Spinal cord (tissue), 9 donors: ENCODE measurements at regions not wholly inside any gene's neighbourhood (a gene's known extent, or its start where the extent isn't known, plus 50 kb on each side); places are given as distances from the start of the nearest gene placed in this dataset.

Experiments
- DNase-seq, 6 donors: peaks; one replicate each; pipeline versions ENCODE4 v3.0.0 to v3.0.0-alpha.2; 2013 to 2015; ENCODE audit warnings: low spot score in 6 of 6, low read depth in 4 of 6
- H3K27ac ChIP-seq: one replicate; pipeline ENCODE4 v1.5.1; 2013; ENCODE audit warnings: low read depth, low read length, control low read depth
- H3K27me3 ChIP-seq: one replicate; pipeline ENCODE4 v1.6.1; 2013; ENCODE audit warnings: low read length; ENCODE audit not compliant: control insufficient read depth, insufficient read depth
- H3K36me3 ChIP-seq: one replicate; pipeline ENCODE4 v1.6.1; 2013; ENCODE audit warnings: low read length; ENCODE audit not compliant: control insufficient read depth, insufficient read depth
- H3K4me1 ChIP-seq: one replicate; pipeline ENCODE4 v1.6.1; 2013; ENCODE audit warnings: low read length; ENCODE audit not compliant: control insufficient read depth, insufficient read depth
- H3K4me3 ChIP-seq: one replicate; pipeline ENCODE4 v1.5.1; 2013; ENCODE audit warnings: low read depth, low read length, control low read depth
- H3K9me3 ChIP-seq: one replicate; pipeline ENCODE4 v1.6.1; 2013; ENCODE audit warnings: low read length; ENCODE audit not compliant: control insufficient read depth, insufficient read depth
- WGBS: methylation state at CpG from one replicate; pipeline ENCODE4 v1.1.5; 2013; ENCODE audit warnings: missing lambda C conversion rate; ENCODE audit not compliant: insufficient coverage; 5-methylcytosine and 5-hydroxymethylcytosine counted together
- donor health status: healthy.

GRCh38 chr2:126539101-126539500 lies 116.9 kb upstream of the GYPC start:
- H3K36me3 ChIP-seq, result no peaks in the 10 kb centered on the region
- no peaks in the 10 kb centered on the region for H3K4me1 ChIP-seq
- WGBS, result no CpG with 5 or more reads among the region's 3 CpGs
- peaks cover 6% of the 10 kb centered on the region for H3K9me3 ChIP-seq
- no peak for DNase-seq
- H3K27ac ChIP-seq, result no peak overlapping the region
- H3K4me3 ChIP-seq, result no peak overlapping the region
- no peaks in the 10 kb centered on the region for H3K27me3 ChIP-seq

GRCh38 chr2:126542247-126542646 lies 113.7 kb upstream of the GYPC start:
- no peaks in the 10 kb centered on the region for H3K36me3 ChIP-seq
- no CpG with 5 or more reads among the region's 1 CpG for WGBS
- DNase-seq, result no peak
- no peaks in the 10 kb centered on the region for H3K27me3 ChIP-seq
- H3K4me3 ChIP-seq, result no peak overlapping the region
- no peak overlapping the region for H3K27ac ChIP-seq
- peaks cover 6% of the 10 kb centered on the region for H3K9me3 ChIP-seq
- no peaks in the 10 kb centered on the region for H3K4me1 ChIP-seq

- WGBS, result 100% methylated on average over 1 of the region's 3 CpGs
These were observed 112.9 kb upstream of the GYPC start for GRCh38 chr2:126543081-126543480.

GRCh38 chr2:126558029-126558428 lies 97.9 kb upstream of the GYPC start:
- no peaks in the 10 kb centered on the region for H3K36me3 ChIP-seq
- 94% methylated on average over 11 of the region's 11 CpGs for WGBS
- H3K4me1 ChIP-seq, result no peaks in the 10 kb centered on the region
- no peak for DNase-seq
- H3K4me3 ChIP-seq, result no peak overlapping the region
- peaks cover 1% of the 10 kb centered on the region for H3K9me3 ChIP-seq
- H3K27ac ChIP-seq, result no peak overlapping the region
- no peaks in the 10 kb centered on the region for H3K27me3 ChIP-seq

More at GRCh38 chr2:126543081-126543480, 112.9 kb upstream of the GYPC start:
- Histone ChIP-seq H3K36me3 (no peaks in the 10 kb centered on the region), H3K27me3 (no peaks in the 10 kb centered on the region), H3K4me3 (no peak overlapping the region), H3K4me1 (no peaks in the 10 kb centered on the region), H3K27ac (no peak overlapping the region), H3K9me3 (peaks cover 6% of the 10 kb centered on the region)
- DNase-seq, result no peak

GRCh38 chr2:126568734-126569133 lies 87.2 kb upstream of the GYPC start:
- H3K27ac ChIP-seq, result no peak overlapping the region
- no peak overlapping the region for H3K4me3 ChIP-seq
- no peaks in the 10 kb centered on the region for H3K4me1 ChIP-seq
- no peaks in the 10 kb centered on the region for H3K36me3 ChIP-seq
- no peaks in the 10 kb centered on the region for H3K27me3 ChIP-seq
- no peaks in the 10 kb centered on the region for H3K9me3 ChIP-seq
- no peak for DNase-seq

GRCh38 chr2:126571403-126571802 lies 84.6 kb upstream of the GYPC start:
- Histone ChIP-seq H3K4me1 (no peaks in the 10 kb centered on the region), H3K27ac (no peak overlapping the region), H3K4me3 (no peak overlapping the region), H3K27me3 (no peaks in the 10 kb centered on the region), H3K36me3 (no peaks in the 10 kb centered on the region), H3K9me3 (no peaks in the 10 kb centered on the region)
- peak in 1 of 6 donors; percentile 46 for DNase-seq
- WGBS, result 71% methylated on average over 1 of the region's 3 CpGs

GRCh38 chr2:126575631-126576030 lies 80.3 kb upstream of the GYPC start:
- no CpG with 5 or more reads among the region's 1 CpG for WGBS
- no peak overlapping the region for H3K27ac ChIP-seq
- DNase-seq, result peak in 1 of 6 donors; percentile 38

GRCh38 chr2:126579868-126580267 lies 76.1 kb upstream of the GYPC start:
- no peak for DNase-seq
- no peaks in the 10 kb centered on the region for H3K27me3 ChIP-seq
- no peaks in the 10 kb centered on the region for H3K9me3 ChIP-seq
- no peak overlapping the region for H3K4me3 ChIP-seq
- 90% methylated on average over 8 of the region's 9 CpGs for WGBS
- H3K36me3 ChIP-seq, result no peaks in the 10 kb centered on the region
- no peak overlapping the region for H3K27ac ChIP-seq
- H3K4me1 ChIP-seq, result no peaks in the 10 kb centered on the region

More at GRCh38 chr2:126575631-126576030, 80.3 kb upstream of the GYPC start:
- Histone ChIP-seq H3K27me3 (no peaks in the 10 kb centered on the region), H3K4me3 (no peak overlapping the region), H3K36me3 (no peaks in the 10 kb centered on the region), H3K9me3 (no peaks in the 10 kb centered on the region), H3K4me1 (no peaks in the 10 kb centered on the region)

- H3K27ac ChIP-seq, result no peak overlapping the region
- H3K4me3 ChIP-seq, result no peak overlapping the region
- no peaks in the 10 kb centered on the region for H3K9me3 ChIP-seq
- DNase-seq, result peak in 1 of 6 donors; percentile 12
- H3K4me1 ChIP-seq, result no peaks in the 10 kb centered on the region
- 76% methylated on average over 6 of the region's 8 CpGs for WGBS
- H3K27me3 ChIP-seq, result no peaks in the 10 kb centered on the region
- H3K36me3 ChIP-seq, result no peaks in the 10 kb centered on the region
These were observed 69.6 kb upstream of the GYPC start for GRCh38 chr2:126586317-126586716.

GRCh38 chr2:126599062-126599461 lies 56.9 kb upstream of the GYPC start:
- DNase-seq, result no peak
- Histone ChIP-seq H3K27ac (no peak overlapping the region), H3K4me1 (no peaks in the 10 kb centered on the region), H3K36me3 (no peaks in the 10 kb centered on the region), H3K4me3 (no peak overlapping the region), H3K27me3 (no peaks in the 10 kb centered on the region), H3K9me3 (peaks cover 8% of the 10 kb centered on the region)
- WGBS, result no CpG with 5 or more reads among the region's 2 CpGs
